ENCODE measurements at regions not wholly inside any gene's neighbourhood (a gene's known extent, or its start where the extent isn't known, plus 50 kb on each side); places are given as distances from the start of the nearest gene placed in this dataset.

- no peak for DNase-seq (ENCODE audit: low read depth, low spot score)
- ChIA-PET POLR2A (no interaction called here), CTCF (no interaction called here)
- Histone ChIP-seq H3K27me3 (ENCODE audit: control insufficient read depth, insufficient read depth, low read length) (no peaks in the 10 kb centered on the region), H3K9me3 (ENCODE audit: control insufficient read depth, insufficient read depth, low read length) (no peaks in the 10 kb centered on the region), H3K4me3 (ENCODE audit: low read depth, low read length) (no peak overlapping the region), H3K27ac (ENCODE audit: low read depth, low read length) (no peak overlapping the region)
- TF ChIP-seq CTCF (IDR thresholded peaks at IDR 0.05; ENCODE audit: low read depth, low read length), result no peak
These were observed 252.3 kb upstream of the WDFY3 start for GRCh38 chr4:85218756-85219155.

GRCh38 chr4:85221606-85222005 lies 253.3 kb upstream of the ARHGAP24 start:
- no peak for TF ChIP-seq CTCF (IDR thresholded peaks at IDR 0.05; ENCODE audit: low read depth, low read length)
- CTCF ChIA-PET, result no interaction called here
- no peaks in the 10 kb centered on the region for H3K27me3 ChIP-seq (ENCODE audit: control insufficient read depth, insufficient read depth, low read length)
- DNase-seq (ENCODE audit: low read depth, low spot score), result no peak
- POLR2A ChIA-PET, result no interaction called here
- no peak overlapping the region for H3K27ac ChIP-seq (ENCODE audit: low read depth, low read length)
- H3K4me3 ChIP-seq (ENCODE audit: low read depth, low read length), result no peak overlapping the region
- H3K9me3 ChIP-seq (ENCODE audit: control insufficient read depth, insufficient read depth, low read length), result no peaks in the 10 kb centered on the region

- no peak for DNase-seq (ENCODE audit: low read depth, low spot score)
- Histone ChIP-seq H3K27me3 (ENCODE audit: control insufficient read depth, insufficient read depth, low read length) (no peaks in the 10 kb centered on the region), H3K27ac (ENCODE audit: low read depth, low read length) (no peak overlapping the region), H3K9me3 (ENCODE audit: control insufficient read depth, insufficient read depth, low read length) (no peaks in the 10 kb centered on the region), H3K4me3 (ENCODE audit: low read depth, low read length) (no peak overlapping the region)
- no peak for TF ChIP-seq CTCF (IDR thresholded peaks at IDR 0.05; ENCODE audit: low read depth, low read length)
- CTCF ChIA-PET, result no interaction called here
- POLR2A ChIA-PET, result no interaction called here
These were observed 252.4 kb upstream of the ARHGAP24 start for GRCh38 chr4:85222561-85222960.

- Histone ChIP-seq H3K27ac (ENCODE audit: low read depth, low read length) (no peak overlapping the region), H3K27me3 (ENCODE audit: control insufficient read depth, insufficient read depth, low read length) (no peaks in the 10 kb centered on the region), H3K9me3 (ENCODE audit: control insufficient read depth, insufficient read depth, low read length) (no peaks in the 10 kb centered on the region), H3K4me3 (ENCODE audit: low read depth, low read length) (no peak overlapping the region)
- no peak for TF ChIP-seq CTCF (IDR thresholded peaks at IDR 0.05; ENCODE audit: low read depth, low read length)
- DNase-seq (ENCODE audit: low read depth, low spot score), result no peak
- ChIA-PET POLR2A (no interaction called here), CTCF (no interaction called here)
These were observed 246.7 kb upstream of the ARHGAP24 start for GRCh38 chr4:85228264-85228663.

GRCh38 chr4:85233516-85233915 lies 241.4 kb upstream of the ARHGAP24 start:
- H3K27me3 ChIP-seq (ENCODE audit: control insufficient read depth, insufficient read depth, low read length), result no peaks in the 10 kb centered on the region
- ChIA-PET POLR2A (no interaction called here), CTCF (no interaction called here)
- TF ChIP-seq CTCF (IDR thresholded peaks at IDR 0.05; ENCODE audit: low read depth, low read length), result no peak
- no peak overlapping the region for H3K4me3 ChIP-seq (ENCODE audit: low read depth, low read length)
- DNase-seq (ENCODE audit: low read depth, low spot score), result no peak
- no peak overlapping the region for H3K27ac ChIP-seq (ENCODE audit: low read depth, low read length)
- H3K9me3 ChIP-seq (ENCODE audit: control insufficient read depth, insufficient read depth, low read length), result no peaks in the 10 kb centered on the region
